Kidney tubule cell (primary cell): ENCODE measurements at regions not wholly inside any gene's neighbourhood (a gene's known extent, or its start where the extent isn't known, plus 50 kb on each side); places are given as distances from the start of the nearest gene placed in this dataset.

Experiments used
- DNase-seq: peaks from one replicate; pipeline ENCODE4 v3.0.0-alpha.2; 2018; ENCODE audit warnings: low spot score

DNA sequence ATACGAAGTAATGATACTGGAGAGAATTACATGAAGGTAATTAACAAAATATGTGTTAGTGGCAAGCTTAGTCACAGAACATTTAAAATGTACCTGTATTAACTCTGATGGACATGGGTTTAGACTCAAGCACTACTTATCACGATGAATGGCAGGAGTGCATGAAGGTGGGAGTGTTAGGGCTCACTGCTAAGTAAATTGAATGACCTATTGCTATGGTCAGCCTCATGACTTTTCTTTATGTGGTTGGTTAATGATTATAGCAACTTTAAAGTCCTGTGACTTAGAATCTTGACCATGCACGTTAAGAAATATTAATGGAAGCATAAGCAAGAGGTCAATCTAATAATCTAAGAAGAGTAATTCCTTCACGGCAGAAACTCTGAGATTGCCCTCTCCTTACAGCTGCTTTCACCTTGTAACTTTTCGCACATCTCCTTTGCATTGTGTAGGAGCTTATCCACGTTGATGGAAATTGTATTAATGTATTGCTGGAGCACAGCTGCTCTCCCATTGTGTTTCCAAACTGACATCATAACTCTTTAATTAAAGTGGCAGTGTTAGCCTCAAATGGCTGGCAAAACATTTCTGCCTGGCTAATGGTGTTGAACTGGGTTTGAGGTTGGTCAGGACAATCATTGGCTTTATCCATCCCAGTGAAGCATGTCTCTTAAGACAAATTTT, 114.5 kb downstream of the RXFP2 start:
- peak; percentile 11 for DNase-seq

DNA sequence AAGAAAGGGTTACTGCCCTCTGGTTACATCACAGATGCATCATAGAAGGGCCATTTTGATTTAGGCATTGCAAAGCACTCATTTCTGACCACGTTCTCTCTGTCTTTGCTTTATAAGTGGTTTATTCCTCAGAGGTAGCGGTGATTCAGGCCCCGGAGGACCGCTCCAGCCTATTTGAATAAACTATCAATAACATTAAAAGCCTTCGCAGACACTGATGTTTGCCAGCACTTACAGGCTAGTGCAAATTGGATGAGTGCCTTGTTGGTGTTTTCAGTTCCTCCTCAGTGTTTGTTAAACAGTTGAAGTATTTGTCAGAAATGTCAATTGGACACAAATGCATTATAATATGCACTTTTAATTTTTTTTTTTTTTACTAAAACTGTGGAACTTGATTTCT, 120.2 kb downstream of the RXFP2 start:
- no peak for DNase-seq

DNA sequence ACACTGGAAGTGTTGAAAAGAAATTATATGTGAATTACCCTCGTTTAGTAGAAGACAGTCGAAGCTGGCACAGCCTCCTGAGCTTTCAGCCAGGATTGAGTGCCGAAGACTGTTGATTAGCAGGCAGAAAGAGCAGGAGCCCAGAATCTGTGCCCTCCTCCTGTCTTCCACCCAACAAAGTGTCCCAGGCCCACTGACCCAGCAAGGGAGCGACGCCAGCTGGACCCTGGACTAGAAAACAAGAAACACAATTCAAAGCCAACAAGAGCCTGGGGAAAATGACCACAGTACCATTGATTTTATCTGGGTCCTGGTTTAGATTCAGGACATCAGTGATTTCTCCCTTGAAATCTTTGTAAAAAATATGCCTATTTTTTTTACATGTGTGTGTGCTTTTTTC, 120.7 kb downstream of the RXFP2 start:
- DNase-seq, result no peak

DNA sequence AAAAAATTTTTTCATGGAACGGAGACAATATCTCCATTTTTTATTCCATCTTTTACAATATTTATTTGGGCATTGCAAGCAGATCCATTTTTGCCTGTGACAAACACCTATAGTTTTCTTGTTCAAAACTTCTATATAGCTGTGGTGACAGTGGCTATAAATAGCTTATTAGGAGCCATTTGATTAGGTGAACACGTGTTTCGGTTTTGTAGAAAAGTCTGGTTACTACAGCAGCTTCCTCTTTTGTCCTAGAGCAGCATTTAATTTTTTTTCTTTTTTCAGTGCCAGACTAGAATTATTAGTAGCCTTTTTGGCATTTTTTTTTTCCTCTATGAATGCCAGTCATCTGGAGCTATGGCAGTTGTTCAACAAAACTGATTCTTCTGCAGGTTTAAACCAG, 123.5 kb downstream of the RXFP2 start:
- no peak for DNase-seq

DNA sequence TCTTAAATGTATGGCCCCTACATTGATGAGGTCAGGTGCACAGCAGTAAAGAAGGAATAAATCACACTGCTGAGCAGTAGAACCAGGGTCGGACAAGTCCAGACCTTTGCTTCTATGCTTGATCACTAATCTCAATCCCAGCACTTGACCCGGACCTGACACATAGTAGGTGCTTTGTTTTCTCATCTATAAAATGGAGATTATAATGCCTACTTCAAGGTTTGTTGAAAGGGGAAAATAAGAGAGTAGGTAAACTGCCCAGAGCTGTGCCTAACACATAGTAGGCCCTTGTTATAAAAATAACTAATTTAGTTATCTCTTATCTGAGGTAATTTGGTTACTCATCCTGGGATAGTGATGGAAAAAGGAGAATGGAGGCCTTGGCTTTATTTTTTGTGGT, 125.0 kb downstream of the RXFP2 start:
- no peak for DNase-seq

DNA sequence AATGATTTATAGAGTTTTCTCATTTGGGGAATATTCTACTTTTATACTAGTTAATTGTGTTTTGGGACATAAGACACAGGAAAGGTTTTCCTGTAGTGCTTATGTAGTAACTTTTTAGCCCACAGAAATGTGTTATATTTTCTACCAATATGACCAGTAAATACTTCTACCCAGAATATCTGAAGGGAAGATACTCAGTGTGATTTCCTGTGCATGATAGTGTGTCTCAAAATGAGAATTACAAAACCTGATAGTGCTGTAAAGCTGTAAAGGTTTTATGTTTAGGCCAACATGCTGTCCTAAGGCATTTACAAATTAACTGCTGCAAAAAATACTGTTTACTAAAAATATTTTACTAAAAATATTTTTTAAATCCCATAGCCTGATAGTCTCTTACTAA, 126.8 kb downstream of the RXFP2 start:
- no peak for DNase-seq

DNA sequence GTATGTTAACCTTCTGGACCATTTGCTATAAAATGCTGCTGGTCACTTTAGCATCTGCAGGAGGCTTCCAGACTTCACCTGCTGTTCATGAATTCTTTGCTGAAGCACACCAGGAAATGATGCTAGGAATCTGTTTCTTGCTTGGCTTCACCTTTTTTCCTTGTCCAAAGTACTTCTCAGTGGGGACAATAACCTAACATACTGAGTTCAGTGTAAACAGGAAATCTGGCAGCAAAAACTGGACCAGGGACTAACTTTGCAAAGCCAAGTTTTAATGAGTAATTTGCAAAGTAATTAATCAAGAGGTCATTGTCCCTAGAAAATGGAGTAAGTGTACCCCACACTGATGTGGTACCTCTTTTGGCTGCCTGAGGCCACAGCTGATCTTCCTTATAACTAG, 128.4 kb downstream of the RXFP2 start:
- DNase-seq, result no peak

DNA sequence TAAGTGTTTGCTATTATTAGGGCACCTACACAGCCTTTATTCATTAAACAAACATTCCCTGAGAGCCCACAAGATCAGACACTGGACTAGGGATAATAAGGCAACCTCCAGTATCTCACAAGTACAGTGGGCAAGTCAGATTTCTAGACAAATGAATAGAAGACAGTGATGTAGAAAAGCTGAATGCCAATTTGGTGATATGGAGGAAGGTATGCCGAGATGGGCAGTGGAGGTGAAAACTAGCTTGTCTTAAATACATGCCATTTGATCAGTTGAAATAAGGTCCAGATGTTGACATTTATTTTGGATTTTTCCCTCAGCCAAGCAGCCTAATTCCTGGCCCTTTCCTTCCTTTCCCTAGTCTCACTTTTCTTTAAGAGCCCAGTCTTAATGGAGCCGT, 130.3 kb downstream of the RXFP2 start:
- DNase-seq, result no peak

DNA sequence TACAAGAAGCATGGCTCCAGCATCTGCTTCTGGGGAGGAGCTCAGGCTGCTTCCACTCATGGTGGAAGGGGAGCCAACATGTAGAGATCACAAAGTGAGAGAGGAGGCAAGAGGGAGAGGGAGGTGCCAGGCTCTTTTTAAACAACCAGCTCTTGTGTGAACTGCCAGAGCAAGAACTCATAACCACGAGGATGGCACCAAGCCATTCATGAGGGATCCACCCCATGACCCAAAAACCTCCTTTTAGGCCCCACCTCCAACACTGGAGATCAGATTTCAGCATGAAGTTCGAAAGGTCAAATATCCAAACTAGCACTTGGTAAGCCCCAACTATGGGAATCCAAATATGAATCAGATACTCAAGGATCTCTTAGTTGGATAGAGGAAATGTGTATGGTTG, 131.2 kb downstream of the RXFP2 start:
- no peak for DNase-seq

DNA sequence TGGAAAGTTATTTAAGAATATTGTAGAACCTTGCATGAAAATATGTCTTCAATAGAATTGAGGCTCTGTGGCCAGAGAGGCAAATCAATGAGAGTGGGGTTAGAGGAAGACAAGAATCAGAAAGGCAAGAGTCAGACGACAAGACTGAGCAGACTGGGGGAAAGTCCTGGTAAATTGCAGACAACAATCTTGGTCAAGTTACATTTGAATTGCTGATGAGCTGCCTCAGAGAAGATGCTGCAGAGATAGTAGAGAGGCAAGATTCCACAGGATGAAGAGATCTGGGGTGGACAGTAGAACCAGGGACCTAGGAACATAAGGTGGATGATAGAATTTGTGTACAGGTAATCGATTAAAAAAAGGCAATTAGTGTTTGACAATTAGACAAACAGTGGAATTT, 133.8 kb downstream of the RXFP2 start:
- no peak for DNase-seq

DNA sequence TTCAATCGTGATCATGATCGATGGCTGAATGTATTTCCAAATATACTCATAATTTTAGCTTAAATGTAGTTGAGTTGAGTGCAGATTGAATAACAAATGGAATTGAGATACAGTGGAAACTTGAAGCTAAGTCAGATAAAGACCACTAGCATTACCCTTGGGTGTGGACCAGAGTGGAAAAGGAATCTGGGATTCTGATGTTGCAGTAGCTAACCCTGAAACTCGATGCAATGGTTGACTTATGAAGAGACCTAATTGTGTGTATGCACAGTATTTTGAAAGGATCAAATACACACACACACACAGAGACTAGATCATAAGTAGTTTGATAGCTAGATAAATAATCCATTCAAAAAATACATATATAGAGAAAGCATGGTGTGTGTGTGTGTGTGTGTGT, 135.8 kb downstream of the RXFP2 start:
- DNase-seq, result no peak

DNA sequence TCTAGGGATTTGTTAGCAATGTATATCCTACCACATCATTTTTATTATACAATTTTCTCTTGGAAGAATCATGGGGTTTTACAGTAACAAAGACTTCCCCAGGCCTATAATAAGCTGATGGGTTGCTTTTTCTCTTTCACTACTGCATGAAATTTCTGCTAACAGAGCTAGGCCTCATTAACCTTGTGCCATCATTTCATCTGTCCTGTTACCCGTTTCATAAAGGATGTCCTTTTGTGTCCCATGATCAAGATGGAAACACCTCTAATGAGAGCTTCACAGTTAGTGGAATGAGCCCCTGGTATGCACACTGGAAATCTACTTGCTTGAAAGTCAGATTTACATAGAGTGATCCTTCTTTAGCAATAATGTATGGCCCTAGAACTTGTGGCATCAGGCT, 138.7 kb downstream of the RXFP2 start:
- no peak for DNase-seq

DNA sequence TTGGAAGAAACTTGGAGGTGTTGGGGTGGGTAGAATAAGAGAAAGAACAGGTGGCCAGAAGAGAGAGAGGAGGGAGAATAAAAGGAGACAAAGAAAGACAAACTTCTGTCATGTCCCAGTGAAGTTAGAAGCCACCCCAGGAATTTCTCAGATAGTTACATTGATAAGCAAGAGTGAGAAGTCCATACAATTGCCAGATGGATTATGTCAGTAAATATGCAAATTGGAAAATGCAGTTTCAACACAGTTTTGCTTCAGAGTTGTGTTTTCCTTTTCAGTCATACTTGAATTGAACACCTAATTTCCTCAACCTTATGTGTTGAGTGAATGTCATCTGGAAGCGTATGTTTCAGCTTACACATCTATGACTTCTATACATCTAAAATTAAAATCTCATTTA, 139.2 kb downstream of the RXFP2 start:
- DNase-seq, result no peak

DNA sequence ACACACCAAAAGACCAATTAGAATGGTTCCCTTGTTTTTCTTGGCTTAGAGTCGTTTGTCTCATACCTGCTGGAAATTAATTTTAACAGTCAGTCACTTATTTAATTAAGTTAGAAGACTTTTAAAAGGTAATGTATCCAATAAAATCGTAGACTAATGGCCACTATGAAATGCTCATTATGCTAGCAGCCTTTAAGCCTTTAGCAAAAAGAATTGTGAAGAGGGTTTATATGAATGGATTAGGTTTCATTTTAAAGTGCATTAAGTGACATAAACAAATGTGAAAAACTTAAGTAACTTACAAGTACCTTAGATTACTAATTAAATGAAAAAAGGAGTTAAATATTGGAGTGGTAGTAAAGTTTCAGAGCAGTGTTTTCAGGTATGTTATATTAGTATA, 139.6 kb downstream of the RXFP2 start:
- DNase-seq, result no peak

DNA sequence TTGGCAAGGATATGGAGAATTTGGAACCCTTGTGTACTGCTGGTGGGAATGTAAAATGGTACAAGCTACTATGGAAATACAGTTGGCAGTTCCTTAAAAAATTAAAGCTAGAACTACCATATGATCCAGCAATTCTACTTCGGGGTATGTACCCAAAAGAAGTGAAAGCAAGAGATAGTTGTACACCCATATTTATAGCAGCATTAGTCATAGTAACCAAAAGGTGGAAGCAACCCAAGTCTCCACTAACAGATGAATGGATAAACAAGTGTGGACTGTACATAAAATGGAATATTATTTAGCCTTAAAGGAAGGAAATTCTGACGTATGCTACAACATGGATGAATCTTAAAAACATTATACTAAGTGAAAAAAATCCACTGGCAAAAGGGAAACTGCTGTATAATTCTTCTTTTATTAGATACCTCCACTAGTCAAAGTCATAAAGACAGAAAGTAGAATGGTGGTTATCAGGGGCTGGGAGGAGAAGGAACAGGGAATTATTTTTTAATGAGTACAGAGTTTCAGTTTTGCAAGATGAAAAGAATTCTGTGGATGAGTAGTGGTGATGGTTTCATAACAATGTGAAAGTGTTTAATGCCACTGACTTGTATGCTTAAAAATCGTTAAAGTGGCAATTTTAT, 141.6 kb downstream of the RXFP2 start:
- no peak for DNase-seq

DNA sequence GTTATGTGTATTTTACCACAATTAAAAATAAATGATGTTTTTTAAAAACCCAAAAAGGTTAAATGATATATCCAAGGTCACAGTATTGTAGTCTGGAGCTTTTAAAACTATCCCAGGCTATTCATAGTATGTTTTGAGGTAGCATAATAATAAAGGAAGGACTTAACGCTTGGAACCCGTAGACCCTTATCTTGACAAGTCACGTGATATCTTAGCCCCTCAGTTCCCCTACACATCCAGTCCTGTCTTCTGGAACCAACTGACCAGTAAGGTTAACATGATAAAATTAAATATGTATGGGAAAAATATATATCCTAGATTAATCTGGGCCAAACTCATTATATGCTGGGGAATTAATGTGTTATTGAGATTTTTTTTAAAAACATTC, 142.2 kb downstream of the RXFP2 start:
- DNase-seq, result no peak

DNA sequence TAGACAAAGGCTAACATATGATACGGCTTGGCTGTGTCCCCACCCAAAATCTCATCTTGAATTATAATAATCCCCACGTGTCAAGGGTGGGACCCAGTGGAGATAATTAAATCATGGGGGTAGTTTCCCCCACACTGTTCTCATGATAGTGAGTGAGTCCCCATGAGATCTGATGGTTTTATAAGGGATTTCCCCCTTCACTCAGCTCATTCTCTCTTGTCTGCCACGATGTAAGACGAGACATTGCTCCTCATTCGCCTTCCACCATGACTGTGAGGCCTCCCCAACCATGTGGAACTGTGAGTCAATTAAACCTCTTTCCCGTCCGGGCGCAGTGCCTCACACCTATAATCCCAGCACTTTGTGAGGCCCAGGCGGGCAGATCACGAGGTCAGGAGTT, 143.5 kb downstream of the RXFP2 start:
- no peak for DNase-seq

DNA sequence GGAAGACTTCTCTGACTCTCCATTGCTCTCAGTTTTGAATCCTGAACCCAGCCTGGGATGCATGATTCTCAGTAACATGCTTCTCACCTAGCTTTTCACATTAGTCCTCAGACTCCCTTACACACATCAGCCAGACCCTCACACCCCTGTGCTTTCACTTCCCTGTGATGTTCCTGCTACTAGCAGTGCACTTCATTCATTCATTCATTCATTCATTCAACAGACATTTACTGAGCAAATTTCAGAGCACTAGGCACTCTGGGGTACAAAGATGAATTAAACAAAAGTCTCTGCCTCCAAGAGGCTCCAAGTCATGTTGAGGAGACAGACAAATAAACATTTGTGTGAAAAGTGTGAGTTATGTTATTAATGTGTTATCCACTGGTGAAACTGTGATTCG, 145.2 kb downstream of the RXFP2 start:
- DNase-seq, result no peak

DNA sequence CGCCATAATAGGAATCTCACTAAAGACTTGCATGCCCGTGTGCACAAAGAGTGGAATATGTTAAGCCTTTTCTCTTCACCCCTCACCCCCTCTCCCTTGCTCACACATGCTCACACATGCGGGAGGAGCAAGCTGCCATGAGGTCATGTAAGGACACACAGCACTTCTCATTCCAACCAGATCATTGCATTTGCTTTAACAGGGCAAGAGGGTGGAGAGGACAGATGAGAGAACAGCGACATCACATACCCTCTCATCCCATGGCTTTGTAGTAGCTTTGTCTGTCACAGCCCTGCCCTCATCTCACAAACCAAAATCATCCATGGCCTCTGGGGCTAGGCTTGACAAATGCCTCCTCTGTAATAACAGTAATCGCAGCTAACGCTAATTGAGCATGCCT, 145.6 kb upstream of the FRY start:
- DNase-seq, result no peak

DNA sequence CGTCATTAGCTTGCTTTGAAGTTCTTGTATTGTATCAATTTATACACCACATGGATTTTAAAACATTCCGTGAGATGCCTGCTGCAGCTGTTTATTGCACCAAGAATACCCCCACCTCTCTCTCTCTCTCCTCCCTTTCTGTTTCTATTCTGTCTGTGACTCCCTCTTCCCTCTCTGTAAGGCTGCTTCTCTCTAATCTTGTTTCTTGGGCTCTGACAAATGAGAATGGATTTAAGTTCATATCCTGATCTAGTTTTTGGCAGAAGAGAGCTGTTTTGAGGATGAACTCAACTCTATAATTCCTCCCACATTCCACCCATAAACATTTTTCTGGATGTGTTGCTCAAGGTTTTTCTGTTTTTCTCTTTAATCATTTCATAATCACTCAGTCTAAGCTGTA, 144.3 kb upstream of the FRY start:
- DNase-seq, result no peak

DNA sequence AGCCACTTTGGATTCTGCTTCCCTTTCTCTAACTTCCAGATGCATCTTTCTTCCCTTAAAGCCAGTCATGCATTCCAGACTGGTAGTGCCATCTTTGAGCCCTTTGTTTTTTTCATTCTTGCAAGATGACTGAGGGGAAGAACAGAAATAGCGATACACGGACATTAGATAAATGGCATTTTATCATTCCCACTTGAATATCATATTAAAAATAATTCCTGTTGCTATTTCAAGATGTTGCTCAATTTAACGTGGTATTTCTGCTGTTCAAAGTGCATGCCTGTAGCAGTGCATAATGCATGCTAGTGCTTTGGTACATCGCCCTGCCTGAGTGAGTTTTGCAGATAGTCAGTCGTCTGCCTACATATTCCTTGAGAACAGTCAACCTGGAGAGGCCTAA, 140.6 kb upstream of the FRY start:
- DNase-seq, result peak; percentile 35

DNA sequence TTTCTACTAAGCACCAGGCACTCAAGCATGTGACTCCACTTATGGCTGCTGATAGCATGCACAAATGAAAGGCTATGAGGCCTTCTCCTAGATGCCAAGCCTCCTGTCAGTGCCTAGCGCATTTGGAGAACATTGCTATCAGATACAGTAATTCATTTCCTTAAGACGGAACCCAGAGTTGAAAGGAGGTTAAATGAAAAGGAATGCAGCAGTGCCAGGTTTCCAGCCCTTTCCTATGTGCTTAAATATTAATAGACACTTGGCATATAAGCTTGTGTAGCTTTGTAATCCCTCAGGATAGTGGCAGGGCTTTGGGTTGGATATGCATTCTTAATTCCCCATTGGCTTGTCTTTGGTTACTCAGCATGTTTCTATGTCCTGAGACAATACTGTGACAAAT, 140.1 kb upstream of the FRY start:
- peak; percentile 93 for DNase-seq

DNA sequence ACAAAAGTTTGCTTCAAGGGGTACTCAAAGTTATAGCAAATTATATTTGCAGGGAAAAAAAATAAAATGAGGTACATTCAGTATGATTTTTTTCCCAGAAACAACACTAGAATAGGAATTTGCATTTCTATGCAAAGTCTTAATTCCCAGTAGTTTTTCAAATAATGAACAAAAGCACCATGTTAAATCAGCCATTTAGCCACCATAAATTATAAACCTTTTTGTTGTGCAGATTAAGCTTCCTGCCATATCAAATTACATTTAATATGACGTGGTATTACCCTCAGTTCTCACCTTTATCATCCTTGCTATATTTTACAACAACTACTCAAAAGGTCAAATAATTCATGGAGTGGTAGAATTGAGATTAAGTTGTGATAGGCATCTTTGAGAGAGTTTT, 136.6 kb upstream of the FRY start:
- no peak for DNase-seq

DNA sequence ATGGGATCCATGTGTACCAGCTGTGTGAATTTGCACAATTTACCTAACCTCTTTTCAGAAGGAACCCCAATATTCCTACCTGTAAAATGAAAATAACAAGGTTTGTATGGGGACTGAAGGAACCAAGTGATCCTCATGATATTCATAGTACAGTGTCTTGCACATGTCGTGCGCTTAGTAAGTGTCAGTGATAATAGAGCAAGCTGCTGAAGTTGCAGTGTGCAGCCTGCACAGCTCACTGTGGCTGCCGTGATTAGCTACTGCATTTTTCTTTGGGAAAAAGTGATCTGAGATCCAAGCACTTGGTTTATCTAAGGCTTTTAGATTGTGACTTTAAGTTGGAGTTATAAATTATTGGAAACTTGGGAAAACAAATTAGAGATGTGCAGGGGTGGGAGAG, 135.9 kb upstream of the FRY start:
- DNase-seq, result no peak
